GM12878 (cell line): ENCODE measurements at regions not wholly inside any gene's neighbourhood (a gene's known extent, or its start where the extent isn't known, plus 50 kb on each side); places are given as distances from the start of the nearest gene placed in this dataset.

ENCODE experiments used
- ATAC-seq: fragments of 200-7000 bp; cut with Tn5 transposase; 3 replicates; pipeline ENCODE4 v1.9.1; 2020; ENCODE audit warnings: mild to moderate bottlenecking, moderate library complexity
- BruUV-seq: library from RNA; stranded (reverse); fragments of 400-500 nt; replicated peaks from 2 replicates; lab custom pipeline; 2021; lab: Mats Ljungman, UMichigan
- CTCF ChIA-PET: fragments of 300-600 bp; sonication (Branson Sonifier 250); formaldehyde crosslinking; extraction: SDS; loops from one replicate; lab custom pipeline; 2021; ENCODE audit warnings: inconsistent platforms; lab: Yijun Ruan, JAX
- POLR2A ChIA-PET: fragments of 350-600 bp; formaldehyde crosslinking; extraction: SDS; loops from one replicate; lab custom pipeline; 2021; ENCODE audit warnings: inconsistent platforms; lab: Charles Lee
- RAD21 ChIA-PET: fragments of 300-600 bp; sonication (Branson Sonifier 250); formaldehyde crosslinking; loops from one replicate; lab custom pipeline; 2023; ENCODE audit warnings: antibody characterized with exemption; ENCODE audit not compliant: unreplicated experiment; lab: Charles Lee
- SMC1A ChIA-PET: fragments of 300-600 bp; sonication (Branson Sonifier 250); formaldehyde crosslinking; loops from one replicate; lab custom pipeline; 2023; ENCODE audit not compliant: unreplicated experiment, uncharacterized antibody; lab: Charles Lee
- DNase-seq: peaks from one replicate; pipeline ENCODE4 v3.0.0-alpha.2; 2011; ENCODE audit warnings: low read depth, low spot score
- FAIRE-seq: peaks from 3 replicates; lab custom pipeline; 2011; peaks lifted over from hg19 to GRCh38; lab: Jason Lieb, UNC
- H2AFZ ChIP-seq: 2 replicates; pipeline ENCODE4 v1.6.0; 2011; ENCODE audit warnings: low read depth, low read length, control low read depth; ENCODE audit not compliant: control insufficient read depth
- H3K27ac ChIP-seq: 2 replicates; pipeline ENCODE4 v1.5.1; 2011; ENCODE audit warnings: control low read depth; ENCODE audit not compliant: control insufficient read depth, insufficient read depth
- H3K27me3 ChIP-seq, 2 experiments: replicated peaks in 1 of 2; 2 replicates each; pipeline versions ENCODE4 v1.6.0 to v1.6.1; 2011; ENCODE audit warnings: low read length in 1 of 2; ENCODE audit not compliant: control insufficient read depth in 2 of 2, insufficient read depth in 2 of 2
- H3K36me3 ChIP-seq, 2 experiments: 2 replicates each; pipeline ENCODE4 v1.5.1; 2011; ENCODE audit warnings: low read length in 1 of 2; ENCODE audit not compliant: control insufficient read depth in 2 of 2, insufficient read depth in 2 of 2
- H3K4me1 ChIP-seq: 2 replicates; pipeline ENCODE4 v1.6.1; 2011; ENCODE audit warnings: mild to moderate bottlenecking, low read length, moderate library complexity, mixed read lengths; ENCODE audit not compliant: control insufficient read depth, insufficient read depth
- H3K4me2 ChIP-seq: 2 replicates; pipeline ENCODE4 v1.6.0; 2011; ENCODE audit warnings: control low read depth; ENCODE audit not compliant: control insufficient read depth, insufficient read depth
- H3K4me3 ChIP-seq: fragments of 200-600 bp; sonication (generic); 2 replicates; pipeline ENCODE4 v1.5.1; 2016
- H3K79me2 ChIP-seq: 2 replicates; pipeline ENCODE4 v1.6.0; 2011; ENCODE audit warnings: low read length; ENCODE audit not compliant: control insufficient read depth, insufficient read depth
- H3K9ac ChIP-seq: 2 replicates; pipeline ENCODE4 v1.8.0; 2011; ENCODE audit warnings: low read length, control low read depth, mixed read lengths; ENCODE audit not compliant: control insufficient read depth, insufficient read depth
- H3K9me3 ChIP-seq: replicated peaks from 3 replicates; pipeline ENCODE4 v1.5.1; 2011; ENCODE audit warnings: mild to moderate bottlenecking, low read length; ENCODE audit not compliant: control insufficient read depth, insufficient read depth
- H4K20me1 ChIP-seq: 2 replicates; pipeline ENCODE4 v1.6.0; 2011; ENCODE audit not compliant: control insufficient read depth, insufficient read depth
- MYC ChIP-seq: IDR thresholded peaks from 2 replicates; pipeline ENCODE4 v1.6.1; 2011; ENCODE audit warnings: mild to moderate bottlenecking, low read length, moderate library complexity, inconsistent platforms; ENCODE audit not compliant: insufficient read depth, insufficient replicate concordance, insufficient read length, severe bottlenecking
- NFYB ChIP-seq: IDR thresholded peaks from 2 replicates; pipeline ENCODE4 v1.6.1; 2011; ENCODE audit warnings: low read depth, mild to moderate bottlenecking, low read length, improper control_type of control experiment, moderate library complexity; ENCODE audit not compliant: insufficient read depth
- SUPT20H ChIP-seq: IDR thresholded peaks from 2 replicates; pipeline ENCODE4 v1.6.1; 2011; ENCODE audit warnings: low read depth, mild to moderate bottlenecking, low read length, moderate library complexity, borderline replicate concordance; ENCODE audit not compliant: control insufficient read depth
- ZSCAN29 ChIP-seq: fragments of 450-650 bp; IDR thresholded peaks from 2 replicates; pipeline ENCODE4 v1.6.1; 2017; ENCODE audit warnings: mild to moderate bottlenecking, moderate library complexity
- in situ Hi-C: fragments of 300-500 bp; cut with MboI; formaldehyde crosslinking; loops from 9 replicates; pipeline ENCODE4 v1.14.3; 2018; ENCODE audit warnings: mixed read lengths
- intact Hi-C: fragments of 100-400 bp; cut with micrococcal nuclease; formaldehyde crosslinking; loops from one replicate; pipeline ENCODE4 v1.14.2; 2022; ENCODE audit not compliant: unreplicated experiment
- TF ChIP-seq, protein P1 (sequence below): fragments of 450-650 bp; formaldehyde crosslinking; IDR thresholded peaks from 2 replicates; pipeline ENCODE4 v1.4.0; 2020; ENCODE audit warnings: mild to moderate bottlenecking, moderate library complexity
- TF ChIP-seq, protein P2 (sequence below): fragments of 450-650 bp; IDR thresholded peaks from 2 replicates; pipeline ENCODE4 v1.6.1; 2017; ENCODE audit warnings: borderline replicate concordance

DNA sequence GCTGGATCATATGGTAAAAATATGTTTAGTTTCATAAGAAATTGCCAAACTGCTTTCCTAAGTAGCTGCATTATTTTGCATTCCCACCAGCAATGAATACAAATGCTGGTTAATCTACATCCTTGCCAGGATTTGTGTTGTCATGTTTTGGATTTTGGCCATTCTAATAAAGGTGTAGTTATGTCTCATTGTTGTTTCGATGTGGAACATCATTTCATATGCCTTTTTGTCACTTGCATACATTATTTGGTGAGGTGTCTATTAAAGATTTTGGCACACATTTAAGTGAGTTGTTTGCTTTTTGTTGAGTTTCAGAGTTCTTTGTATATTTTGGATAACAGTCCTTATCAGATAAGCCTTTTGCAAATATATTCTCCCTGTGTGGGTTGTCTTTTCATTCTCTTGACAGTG lies 299.2 kb upstream of the TFPI start (continued):
- TF ChIP-seq, protein P1, sequence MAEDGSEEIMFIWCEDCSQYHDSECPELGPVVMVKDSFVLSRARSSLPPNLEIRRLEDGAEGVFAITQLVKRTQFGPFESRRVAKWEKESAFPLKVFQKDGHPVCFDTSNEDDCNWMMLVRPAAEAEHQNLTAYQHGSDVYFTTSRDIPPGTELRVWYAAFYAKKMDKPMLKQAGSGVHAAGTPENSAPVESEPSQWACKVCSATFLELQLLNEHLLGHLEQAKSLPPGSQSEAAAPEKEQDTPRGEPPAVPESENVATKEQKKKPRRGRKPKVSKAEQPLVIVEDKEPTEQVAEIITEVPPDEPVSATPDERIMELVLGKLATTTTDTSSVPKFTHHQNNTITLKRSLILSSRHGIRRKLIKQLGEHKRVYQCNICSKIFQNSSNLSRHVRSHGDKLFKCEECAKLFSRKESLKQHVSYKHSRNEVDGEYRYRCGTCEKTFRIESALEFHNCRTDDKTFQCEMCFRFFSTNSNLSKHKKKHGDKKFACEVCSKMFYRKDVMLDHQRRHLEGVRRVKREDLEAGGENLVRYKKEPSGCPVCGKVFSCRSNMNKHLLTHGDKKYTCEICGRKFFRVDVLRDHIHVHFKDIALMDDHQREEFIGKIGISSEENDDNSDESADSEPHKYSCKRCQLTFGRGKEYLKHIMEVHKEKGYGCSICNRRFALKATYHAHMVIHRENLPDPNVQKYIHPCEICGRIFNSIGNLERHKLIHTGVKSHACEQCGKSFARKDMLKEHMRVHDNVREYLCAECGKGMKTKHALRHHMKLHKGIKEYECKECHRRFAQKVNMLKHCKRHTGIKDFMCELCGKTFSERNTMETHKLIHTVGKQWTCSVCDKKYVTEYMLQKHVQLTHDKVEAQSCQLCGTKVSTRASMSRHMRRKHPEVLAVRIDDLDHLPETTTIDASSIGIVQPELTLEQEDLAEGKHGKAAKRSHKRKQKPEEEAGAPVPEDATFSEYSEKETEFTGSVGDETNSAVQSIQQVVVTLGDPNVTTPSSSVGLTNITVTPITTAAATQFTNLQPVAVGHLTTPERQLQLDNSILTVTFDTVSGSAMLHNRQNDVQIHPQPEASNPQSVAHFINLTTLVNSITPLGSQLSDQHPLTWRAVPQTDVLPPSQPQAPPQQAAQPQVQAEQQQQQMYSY (CRISPR knock-in tag): no peak
- TF ChIP-seq, protein P2, sequence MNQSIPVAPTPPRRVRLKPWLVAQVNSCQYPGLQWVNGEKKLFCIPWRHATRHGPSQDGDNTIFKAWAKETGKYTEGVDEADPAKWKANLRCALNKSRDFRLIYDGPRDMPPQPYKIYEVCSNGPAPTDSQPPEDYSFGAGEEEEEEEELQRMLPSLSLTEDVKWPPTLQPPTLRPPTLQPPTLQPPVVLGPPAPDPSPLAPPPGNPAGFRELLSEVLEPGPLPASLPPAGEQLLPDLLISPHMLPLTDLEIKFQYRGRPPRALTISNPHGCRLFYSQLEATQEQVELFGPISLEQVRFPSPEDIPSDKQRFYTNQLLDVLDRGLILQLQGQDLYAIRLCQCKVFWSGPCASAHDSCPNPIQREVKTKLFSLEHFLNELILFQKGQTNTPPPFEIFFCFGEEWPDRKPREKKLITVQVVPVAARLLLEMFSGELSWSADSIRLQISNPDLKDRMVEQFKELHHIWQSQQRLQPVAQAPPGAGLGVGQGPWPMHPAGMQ: no peak
- no peak for TF ChIP-seq NFYB
- no peak for TF ChIP-seq MYC
- no peak for TF ChIP-seq SUPT20H

DNA sequence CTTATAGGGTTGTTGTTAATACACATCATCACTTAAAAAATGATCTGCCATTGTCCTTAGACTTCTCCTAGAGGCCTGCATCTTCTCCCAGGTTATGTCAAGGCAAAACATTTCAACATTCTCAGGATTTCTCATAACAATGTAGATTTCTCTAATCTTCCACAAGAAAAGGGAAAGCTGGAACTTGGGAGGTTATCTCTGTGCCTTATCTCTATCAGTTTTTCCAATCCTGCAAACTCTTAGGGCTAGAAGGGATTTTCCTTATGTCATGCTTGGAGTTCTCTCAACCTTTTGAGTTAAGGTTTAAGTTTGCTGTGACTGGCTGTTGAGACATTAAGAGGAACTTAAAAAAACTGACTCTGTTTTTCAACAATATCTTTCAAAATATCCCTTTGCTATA lies 300.6 kb upstream of the TFPI start:
- Histone ChIP-seq H3K4me1 (no peaks in the 10 kb centered on the region), H3K27me3 (no peaks in the 10 kb centered on the region), H3K79me2 (no peaks in the 10 kb centered on the region), H3K27ac (no peak overlapping the region), H4K20me1 (no peaks in the 10 kb centered on the region), H2AFZ (no peak overlapping the region), H3K4me2 (no peak overlapping the region), H3K9ac (no peak overlapping the region), H3K9me3 (no peaks in the 10 kb centered on the region), H3K36me3 (no peaks in the 10 kb centered on the region), H3K4me3 (no peak overlapping the region)
- SMC1A ChIA-PET: interaction anchor here (1.0 kb wide), 1 partner anchor 12 kb away, joined by 3 read pairs; no protein-coding TSS in a partner anchor
- DNase-seq: no peak
- POLR2A ChIA-PET: no interaction called here
- CTCF ChIA-PET: interaction anchor here (1.3 to 2.2 kb wide), 2 partner anchors 9 to 355 kb away, joined by 3 to 9 read pairs; no protein-coding TSS in a partner anchor
- in situ Hi-C loops: no loop called here
- no peak for FAIRE-seq
- RAD21 ChIA-PET: no interaction called here
- no TSS peak for BruUV-seq
- intact Hi-C loops: no loop called here
- ATAC-seq: no peak
- no peak for TF ChIP-seq ZSCAN29
